PC-3 (cell line): ENCODE measurements at regions not wholly inside any gene's neighbourhood (a gene's known extent, or its start where the extent isn't known, plus 50 kb on each side); places are given as distances from the start of the nearest gene placed in this dataset.
A peak's percentile ranks its signal among the peaks of the same experiment; 100 is the strongest.

Experiments used
- ATAC-seq: fragments of 200-7000 bp; cut with Tn5 transposase; 2 replicates; pipeline ENCODE4 v1.9.1; 2020; ENCODE audit warnings: mild to moderate bottlenecking, moderate library complexity
- BruUV-seq: library from RNA; stranded (reverse); fragments of 400-500 nt; replicated peaks from 2 replicates; lab custom pipeline; 2021; lab: Mats Ljungman, UMichigan
- CTCF ChIA-PET: fragments of 300-600 bp; sonication (Branson Sonifier 250); formaldehyde crosslinking; loops from one replicate; lab custom pipeline; 2022; ENCODE audit warnings: antibody characterized with exemption; lab: Charles Lee
- POLR2A ChIA-PET: fragments of 300-600 bp; sonication (Branson Sonifier 250); formaldehyde crosslinking; loops from one replicate; lab custom pipeline; 2022; ENCODE audit warnings: antibody characterized with exemption; ENCODE audit not compliant: unreplicated experiment; lab: Charles Lee
- DNase-seq: peaks from one replicate; pipeline ENCODE4 v3.0.0-alpha.2; 2015
- H2AFZ ChIP-seq: fragments of 300-600 bp; sonication (generic); 2 replicates; pipeline ENCODE4 v1.6.0; 2016; ENCODE audit warnings: antibody characterized with exemption, low read length
- H3F3A ChIP-seq: fragments of 300-600 bp; sonication (generic); one replicate; pipeline ENCODE4 v1.6.0; 2017; ENCODE audit warnings: antibody characterized with exemption, low read length, control low read depth, mild to moderate bottlenecking; ENCODE audit not compliant: unreplicated experiment
- H3K27ac ChIP-seq: fragments of 300-600 bp; sonication (generic); 2 replicates; pipeline ENCODE4 v1.5.1; 2016; ENCODE audit warnings: mild to moderate bottlenecking, low read length
- H3K27me3 ChIP-seq: fragments of 300-600 bp; sonication (generic); 2 replicates; pipeline ENCODE4 v1.6.1; 2016; ENCODE audit warnings: low read length, mixed read lengths
- H3K36me3 ChIP-seq: fragments of 300-600 bp; sonication (generic); 2 replicates; pipeline ENCODE4 v1.6.1; 2016; ENCODE audit warnings: low read depth, mixed run types, low read length, mixed read lengths
- H3K4me1 ChIP-seq: fragments of 300-600 bp; sonication (generic); 2 replicates; pipeline ENCODE4 v1.5.1; 2016; ENCODE audit warnings: low read length; ENCODE audit not compliant: insufficient read depth
- H3K4me2 ChIP-seq: fragments of 300-600 bp; sonication (generic); 2 replicates; pipeline ENCODE4 v1.6.0; 2016; ENCODE audit warnings: low read length
- H3K4me3 ChIP-seq: fragments of 300-600 bp; sonication (generic); 2 replicates; pipeline ENCODE4 v1.5.1; 2016; ENCODE audit warnings: mild to moderate bottlenecking, low read length, mixed read lengths
- H3K79me2 ChIP-seq: fragments of 300-600 bp; sonication (generic); 2 replicates; pipeline ENCODE4 v1.6.1; 2017; ENCODE audit warnings: low read length, mixed read lengths
- H3K9ac ChIP-seq: fragments of 300-600 bp; sonication (generic); 2 replicates; pipeline ENCODE4 v1.6.0; 2016; ENCODE audit warnings: mild to moderate bottlenecking, low read length
- H3K9me2 ChIP-seq: fragments of 300-600 bp; sonication (generic); replicated peaks from 2 replicates; pipeline ENCODE4 v1.6.1; 2016; ENCODE audit warnings: mixed run types, low read length, mixed read lengths
- H3K9me3 ChIP-seq: fragments of 300-600 bp; sonication (generic); 2 replicates; pipeline ENCODE4 v1.6.1; 2016; ENCODE audit warnings: low read length, mixed read lengths
- H4K20me1 ChIP-seq: fragments of 300-600 bp; sonication (generic); 2 replicates; pipeline ENCODE4 v1.6.1; 2016; ENCODE audit warnings: low read length, mixed read lengths
- CTCF ChIP-seq: fragments of 300-600 bp; sonication (generic); conservative IDR thresholded peaks from 2 replicates; pipeline ENCODE4 v1.5.1; 2017; ENCODE audit warnings: antibody characterized with exemption, low read depth, mild to moderate bottlenecking, low read length
- EZH2 ChIP-seq: fragments of 300-600 bp; sonication (generic); IDR thresholded peaks from one replicate; pipeline ENCODE4 v1.6.1; 2017; ENCODE audit warnings: antibody characterized with exemption, mild to moderate bottlenecking, low read length; ENCODE audit not compliant: unreplicated experiment
- EZH2phosphoT487 ChIP-seq: fragments of 300-600 bp; sonication (generic); IDR thresholded peaks from 2 replicates; pipeline ENCODE4 v1.6.1; 2018; ENCODE audit warnings: mild to moderate bottlenecking, antibody characterized with exemption, low read length, borderline replicate concordance
- intact Hi-C: fragments of 100-400 bp; cut with micrococcal nuclease; formaldehyde crosslinking; loops from 2 replicates; pipeline ENCODE4 v1.9.0; 2023

GRCh38 chr5:19322716-19323485 lies 665.1 kb downstream of the CDH18 start:
- ChIA-PET POLR2A (no interaction called here), CTCF (no interaction called here)
- peak overlapping the region; percentile 66 for H2AFZ ChIP-seq
- intact Hi-C loops: no loop called here
- peaks cover 15% of the 10 kb centered on the region for H3K4me1 ChIP-seq
- BruUV-seq: no TSS peak
- TF ChIP-seq EZH2phosphoT487 (no peak), CTCF (no peak), EZH2 (no peak)
- no peak overlapping the region for H3K27ac ChIP-seq
- H3K9me3 ChIP-seq: no peaks in the 10 kb centered on the region
- no peaks in the 10 kb centered on the region for H3K9me2 ChIP-seq
- no peaks in the 10 kb centered on the region for H3K36me3 ChIP-seq
- H3K9ac ChIP-seq: no peak overlapping the region
- ATAC-seq (peak; percentile 76), DNase-seq (peak; percentile 70)
- no peaks in the 10 kb centered on the region for H4K20me1 ChIP-seq
- H3K79me2 ChIP-seq: no peaks in the 10 kb centered on the region
- H3K27me3 ChIP-seq: no peaks in the 10 kb centered on the region
- H3K4me2 ChIP-seq: peak overlapping the region; percentile 17; the same call in 1 of the 2 replicates
- no peak overlapping the region for H3K4me3 ChIP-seq
- no peaks in the 10 kb centered on the region for H3F3A ChIP-seq

GRCh38 chr5:19334278-19334677 lies 653.7 kb downstream of the CDH18 start:
- no TSS peak for BruUV-seq
- Histone ChIP-seq H3F3A (no peaks in the 10 kb centered on the region), H3K9ac (no peak overlapping the region), H2AFZ (no peak overlapping the region), H3K79me2 (no peaks in the 10 kb centered on the region), H3K9me2 (no peaks in the 10 kb centered on the region), H3K4me2 (no peak overlapping the region), H4K20me1 (no peaks in the 10 kb centered on the region), H3K27me3 (no peaks in the 10 kb centered on the region), H3K27ac (no peak overlapping the region), H3K36me3 (no peaks in the 10 kb centered on the region), H3K9me3 (no peaks in the 10 kb centered on the region), H3K4me1 (no peaks in the 10 kb centered on the region), H3K4me3 (no peak overlapping the region)
- no peak for TF ChIP-seq EZH2
- no peak for TF ChIP-seq CTCF
- no peak for TF ChIP-seq EZH2phosphoT487
- no peak for DNase-seq
- CTCF ChIA-PET: no interaction called here
- POLR2A ChIA-PET: no interaction called here
- no peak for ATAC-seq
- intact Hi-C loops: no loop called here

- Histone ChIP-seq H3K9me2 (no peaks in the 10 kb centered on the region), H3K27me3 (no peaks in the 10 kb centered on the region), H4K20me1 (no peaks in the 10 kb centered on the region), H3F3A (no peaks in the 10 kb centered on the region), H3K27ac (no peak overlapping the region), H3K4me3 (no peak overlapping the region), H3K4me2 (no peak overlapping the region), H3K36me3 (no peaks in the 10 kb centered on the region), H3K9ac (no peak overlapping the region), H3K79me2 (no peaks in the 10 kb centered on the region), H2AFZ (no peak overlapping the region), H3K9me3 (no peaks in the 10 kb centered on the region), H3K4me1 (no peaks in the 10 kb centered on the region)
- intact Hi-C loops: no loop called here
- TF ChIP-seq EZH2phosphoT487 (no peak), EZH2 (no peak), CTCF (no peak)
- POLR2A ChIA-PET: no interaction called here
- CTCF ChIA-PET: no interaction called here
- no TSS peak for BruUV-seq
- DNase-seq (no peak), ATAC-seq (no peak)
Measured at GRCh38 chr5:19342942-19343341, 645.1 kb downstream of the CDH18 start.
